NCI-H2171 treated with DMSO at 0.1 percent for 48 hours (cell line): ENCODE measurements at regions not wholly inside any gene's neighbourhood (a gene's known extent, or its start where the extent isn't known, plus 50 kb on each side); places are given as distances from the start of the nearest gene placed in this dataset.

Experiments used
- DNase-seq: peaks from one replicate; lab custom pipeline; 2025; lab: John Stamatoyannopoulos, UW

DNA sequence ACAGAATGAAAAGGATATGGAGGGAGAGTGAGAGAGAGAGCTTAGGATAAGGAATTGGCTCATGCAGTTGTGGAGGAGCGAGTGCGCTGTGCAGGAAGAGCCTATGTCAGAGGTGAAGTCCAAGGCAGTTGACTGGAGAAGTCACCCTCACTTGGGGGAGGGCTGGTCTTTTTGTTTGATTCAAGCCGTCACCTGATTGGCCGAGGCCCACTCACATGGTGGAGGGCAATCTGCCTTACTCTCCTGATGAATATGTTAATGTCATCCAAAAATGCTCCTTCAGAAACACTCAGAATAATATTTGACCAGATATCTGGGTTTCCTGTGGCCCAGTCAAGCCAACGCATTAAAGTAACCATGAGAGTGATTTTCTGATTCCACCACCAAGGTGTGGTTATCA is 131.7 kb downstream of the KATNIP start:
- no peak for DNase-seq

DNA sequence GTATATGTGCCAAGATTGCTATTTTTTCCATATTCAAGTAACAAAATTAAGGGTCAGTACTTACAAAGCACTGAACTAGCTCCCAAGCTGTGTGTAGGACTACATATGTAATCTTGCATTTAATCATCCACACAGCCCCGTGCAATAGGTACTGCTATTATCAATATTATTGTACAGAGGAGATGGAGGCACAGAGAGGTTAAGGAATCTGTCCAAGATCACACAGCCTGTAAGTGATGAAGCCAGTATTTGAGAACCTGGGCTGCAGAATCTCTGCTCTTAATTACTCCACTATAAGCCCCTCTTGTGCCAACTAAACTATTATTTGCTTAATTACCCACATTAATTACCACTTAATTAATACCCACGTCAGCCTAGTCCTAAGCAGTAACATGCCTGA is 134.1 kb downstream of the KATNIP start:
- no peak for DNase-seq

DNA sequence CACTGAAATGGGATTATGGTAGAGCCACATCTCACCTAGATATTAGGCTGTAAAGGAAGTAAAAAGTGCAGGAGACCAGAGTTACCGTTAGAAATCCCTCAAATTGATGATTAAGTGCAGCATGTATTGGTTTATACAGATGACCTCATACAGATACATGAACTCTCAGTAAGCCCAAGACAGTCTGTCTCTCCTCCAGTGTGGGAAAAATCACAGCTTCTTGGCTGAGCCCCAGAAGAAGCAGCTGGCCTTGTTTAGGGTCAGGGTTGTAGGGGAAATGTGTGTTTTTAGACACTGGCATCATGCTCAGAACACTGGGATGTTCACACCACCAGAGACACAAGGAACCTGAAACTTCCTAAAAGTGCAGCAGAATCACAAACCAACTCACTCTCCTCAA is 135.9 kb downstream of the KATNIP start:
- DNase-seq = peak; percentile 67

DNA sequence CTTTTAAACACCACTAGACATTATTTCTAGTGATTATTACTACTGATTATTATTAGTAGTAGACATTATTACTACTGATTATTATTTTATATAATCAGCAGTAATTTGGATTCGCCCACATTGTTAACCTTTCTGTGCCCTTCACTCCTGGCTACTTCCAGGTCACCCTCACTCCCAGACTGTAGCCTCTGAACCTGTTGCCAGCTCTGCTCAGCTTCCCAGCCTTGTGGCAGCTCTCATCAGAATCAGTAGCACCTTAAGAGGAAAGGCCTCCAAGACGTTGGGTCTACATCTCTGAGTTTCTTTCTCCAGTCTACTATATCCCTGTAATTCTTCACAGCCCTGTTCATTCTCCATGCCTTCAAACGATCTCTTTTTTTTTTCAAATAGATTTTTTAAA is 137.0 kb downstream of the KATNIP start:
- DNase-seq = no peak

DNA sequence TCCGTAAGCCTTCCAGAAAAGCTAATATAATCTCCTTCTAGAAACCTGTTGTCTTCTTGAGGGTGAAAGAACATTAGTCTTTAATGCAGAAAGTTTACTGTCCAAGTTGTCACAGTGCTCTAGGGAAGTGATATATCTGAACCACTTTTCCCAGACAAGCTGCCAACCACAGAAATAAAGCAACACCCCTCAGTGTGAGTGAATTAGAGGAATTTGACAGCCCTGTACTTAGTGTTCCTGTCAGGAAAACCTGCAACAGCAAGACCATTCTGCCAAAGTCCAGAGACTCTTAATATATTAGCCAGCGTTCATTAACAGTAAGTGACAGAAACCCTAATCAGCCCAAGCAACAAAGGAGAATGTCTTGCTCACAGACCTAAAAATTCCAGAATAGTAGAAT is 137.7 kb downstream of the KATNIP start:
- DNase-seq = no peak

DNA sequence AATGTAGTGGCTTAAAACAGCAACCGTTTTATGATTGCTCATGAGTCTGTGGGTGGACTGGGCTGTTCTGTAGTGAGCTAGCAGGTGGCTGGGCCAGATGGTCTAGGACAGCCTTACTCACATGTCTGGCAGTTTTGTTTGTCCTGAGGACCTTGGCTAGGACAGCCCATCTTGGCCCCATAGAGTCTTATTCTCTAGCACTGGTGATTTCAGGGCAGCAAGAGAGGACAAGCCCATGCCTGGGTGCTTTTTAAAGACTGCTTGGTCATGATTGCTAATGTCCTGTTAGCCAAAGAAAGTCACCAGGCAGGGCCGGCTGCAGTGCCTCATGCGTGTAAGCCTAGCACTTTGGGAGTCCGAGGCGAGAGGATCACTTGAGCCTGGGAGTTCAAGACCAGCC is 139.8 kb downstream of the KATNIP start:
- peak; percentile 26 for DNase-seq

DNA sequence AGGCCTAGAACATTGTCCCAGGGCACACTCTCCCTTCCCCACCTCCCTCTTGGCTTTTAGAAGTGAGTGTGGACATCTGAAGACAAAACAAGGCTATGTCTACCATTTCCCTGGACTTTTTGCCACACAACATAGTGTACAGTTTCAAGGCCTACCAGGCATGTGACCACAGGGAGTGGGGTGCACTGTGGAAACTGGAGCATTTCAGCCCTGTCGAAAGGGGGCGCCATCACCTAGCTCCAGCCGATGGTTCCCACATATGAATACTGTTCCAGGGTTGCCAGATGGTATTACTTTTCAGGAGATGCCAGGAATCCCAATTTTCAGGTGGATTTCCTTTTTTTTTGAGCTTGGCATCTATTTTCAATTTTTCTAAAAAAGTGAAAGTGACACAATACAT is 140.7 kb downstream of the KATNIP start:
- peak; percentile 21 for DNase-seq

DNA sequence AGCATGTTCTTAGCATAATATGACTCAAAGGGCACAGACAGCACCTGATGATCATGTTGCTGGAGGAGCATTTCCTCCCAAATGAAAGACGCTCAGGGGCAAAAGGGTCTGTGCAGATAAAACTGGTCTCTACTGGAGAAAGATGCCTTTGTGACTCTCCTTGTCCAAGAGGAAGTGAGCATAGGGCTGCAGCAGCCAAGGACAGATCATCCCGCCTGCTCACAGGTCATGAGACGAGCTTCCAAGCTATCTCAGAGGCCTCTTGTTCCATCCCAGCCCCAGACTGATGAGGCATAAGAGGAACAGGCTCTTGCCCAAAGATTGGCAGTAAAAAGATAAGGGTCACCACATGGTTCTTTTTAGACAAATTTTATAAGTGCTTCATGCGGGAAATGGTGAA is 141.8 kb downstream of the KATNIP start:
- no peak for DNase-seq

DNA sequence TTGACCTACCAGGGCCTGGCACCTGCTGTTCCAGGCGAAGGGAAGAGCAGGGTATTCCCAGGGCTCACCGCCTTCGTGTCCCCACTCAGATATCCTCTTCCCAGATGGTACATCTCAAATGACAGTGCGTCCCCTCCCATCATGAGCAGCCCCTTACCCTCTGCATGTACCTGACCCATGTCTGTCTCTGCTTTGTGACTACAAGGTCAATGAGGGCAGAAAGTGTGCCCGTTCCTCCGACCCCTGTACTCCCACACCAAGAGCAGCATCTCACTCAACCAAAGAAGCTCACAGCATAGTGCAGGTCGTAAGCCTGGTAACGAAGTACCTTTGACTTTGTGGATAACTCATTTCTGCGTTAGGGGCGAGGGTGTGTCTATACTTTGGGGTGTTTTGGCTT is 142.6 kb downstream of the KATNIP start:
- no peak for DNase-seq

DNA sequence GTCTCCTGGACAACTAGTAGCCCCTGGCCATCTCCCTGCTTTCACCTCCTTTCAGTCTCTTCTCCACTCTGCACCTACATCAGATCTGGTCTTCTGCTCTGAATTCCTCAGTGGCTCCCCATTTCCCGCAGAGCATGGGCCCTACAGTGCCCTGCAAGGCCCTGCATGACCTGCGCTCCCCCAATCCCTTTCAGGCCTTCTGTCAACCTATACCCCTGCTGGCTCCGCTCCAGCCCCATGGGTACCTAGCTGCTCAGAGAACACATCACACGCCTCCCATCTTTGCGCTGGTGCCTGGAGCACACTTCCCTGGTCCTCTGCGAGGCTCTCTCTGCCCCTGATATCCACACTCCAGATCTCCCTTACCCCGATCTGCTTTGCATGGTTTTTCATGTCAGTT is 145.2 kb downstream of the KATNIP start:
- no peak for DNase-seq

DNA sequence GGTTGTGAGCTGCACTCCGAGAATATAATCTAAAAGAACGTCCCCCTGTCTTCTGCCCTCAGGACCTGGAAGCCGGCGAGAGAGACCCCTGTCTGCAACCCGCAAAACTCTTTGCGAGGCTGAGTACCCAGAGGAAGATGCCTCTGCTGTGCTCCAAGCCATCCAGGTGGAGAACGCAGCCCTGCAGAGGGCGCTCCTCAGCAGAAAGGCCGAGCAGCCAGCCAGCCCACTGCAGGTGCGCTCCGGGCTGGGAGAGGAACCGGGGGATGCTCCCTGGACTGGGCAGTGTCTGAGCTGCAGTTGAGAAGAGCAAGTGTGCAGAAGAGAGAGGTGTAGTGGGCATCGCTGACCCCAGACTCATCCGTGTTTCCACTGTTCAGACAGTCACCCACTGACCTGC is 148.3 kb downstream of the KATNIP start:
- no peak for DNase-seq

DNA sequence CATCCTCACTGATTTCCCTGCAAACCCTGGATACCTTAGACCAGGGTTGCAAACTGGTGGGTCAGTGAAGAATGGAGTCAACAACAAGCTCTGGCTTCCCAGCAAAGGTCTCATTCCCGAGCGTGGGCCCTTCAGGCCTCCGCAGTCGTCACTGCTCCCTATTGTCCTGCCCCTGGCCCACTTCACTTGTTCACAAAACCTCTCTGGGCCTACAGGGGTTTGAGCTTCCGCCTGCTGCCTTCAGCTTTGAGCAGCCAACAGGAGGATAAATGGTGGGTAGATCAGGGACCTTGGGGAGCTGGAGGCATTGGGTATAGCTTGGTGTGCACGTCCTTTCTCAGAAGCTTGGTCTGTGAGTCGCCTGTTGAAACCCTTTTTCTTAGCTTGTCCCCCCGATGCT is 148.8 kb downstream of the KATNIP start:
- DNase-seq = no peak

DNA sequence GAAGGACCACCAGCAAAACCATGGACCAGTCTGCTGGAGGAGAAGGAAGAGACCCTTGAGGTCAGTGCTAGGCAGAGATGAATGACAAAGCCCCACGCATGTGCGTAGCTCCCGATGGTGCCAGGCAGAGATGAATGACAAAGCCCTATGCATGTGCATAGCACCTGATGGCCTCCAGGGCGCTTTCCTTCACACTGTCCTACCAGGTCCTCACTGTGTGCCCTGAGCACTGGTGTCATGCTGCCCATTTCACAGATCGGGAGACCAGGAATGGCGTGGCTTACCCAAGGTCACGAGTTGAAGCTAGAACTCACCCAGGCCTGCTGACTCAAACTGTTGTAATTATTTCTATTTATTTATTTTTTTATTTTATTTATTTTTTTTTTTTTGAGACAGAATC is 149.6 kb downstream of the KATNIP start:
- no peak for DNase-seq

DNA sequence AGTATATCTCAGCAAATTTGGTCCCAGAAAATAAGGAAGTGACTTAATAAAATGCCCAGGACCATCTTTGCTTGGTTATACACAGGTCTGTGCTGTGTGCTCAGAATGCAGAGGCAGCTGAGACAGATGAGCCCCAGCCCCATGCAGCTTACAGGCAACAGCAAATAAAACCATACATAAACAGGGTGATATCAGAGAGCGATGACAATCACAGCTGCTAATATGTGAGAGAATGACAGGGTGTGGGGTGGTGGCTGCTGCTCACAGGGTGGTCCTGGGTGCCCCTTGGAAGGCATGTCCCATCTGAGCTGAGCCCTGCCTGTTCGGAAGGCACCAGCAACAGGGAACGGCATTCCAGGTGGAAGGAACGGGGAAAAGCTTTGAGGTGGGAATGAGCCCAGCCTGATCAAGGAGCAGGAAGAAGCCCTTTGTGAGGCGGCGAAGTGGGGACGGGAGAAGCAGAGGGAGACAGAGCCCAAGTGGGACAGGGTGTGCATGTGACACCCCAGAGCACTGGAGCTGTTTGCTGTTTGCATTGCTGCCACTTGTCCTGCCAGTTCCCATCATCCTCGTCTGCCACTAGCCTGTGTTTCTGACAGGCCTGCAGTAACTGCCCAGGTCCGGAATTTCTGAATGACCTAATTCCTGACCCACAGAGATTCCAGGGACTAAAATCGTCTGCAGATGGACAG is 150.5 kb downstream of the KATNIP start:
- no peak for DNase-seq

DNA sequence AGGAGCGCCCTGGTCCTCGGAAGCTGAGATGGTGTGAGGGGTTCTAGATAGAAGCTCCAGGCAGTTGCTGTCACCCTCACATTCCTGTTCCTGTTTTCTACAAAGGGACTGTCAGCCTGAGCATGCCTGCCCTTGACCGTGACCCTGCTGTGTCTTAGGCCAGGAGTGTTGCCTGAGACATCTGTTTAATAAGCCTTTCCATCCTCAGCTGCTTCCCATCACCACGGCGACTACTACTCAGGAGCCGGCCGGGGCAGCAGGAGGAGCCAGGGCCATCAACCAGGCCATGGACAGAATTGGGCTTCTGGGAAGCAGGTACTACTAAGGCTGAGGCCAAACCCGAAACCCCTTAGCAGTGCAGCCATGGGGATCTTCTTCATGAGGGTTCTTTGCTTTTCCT is 151.4 kb downstream of the KATNIP start:
- no peak for DNase-seq

DNA sequence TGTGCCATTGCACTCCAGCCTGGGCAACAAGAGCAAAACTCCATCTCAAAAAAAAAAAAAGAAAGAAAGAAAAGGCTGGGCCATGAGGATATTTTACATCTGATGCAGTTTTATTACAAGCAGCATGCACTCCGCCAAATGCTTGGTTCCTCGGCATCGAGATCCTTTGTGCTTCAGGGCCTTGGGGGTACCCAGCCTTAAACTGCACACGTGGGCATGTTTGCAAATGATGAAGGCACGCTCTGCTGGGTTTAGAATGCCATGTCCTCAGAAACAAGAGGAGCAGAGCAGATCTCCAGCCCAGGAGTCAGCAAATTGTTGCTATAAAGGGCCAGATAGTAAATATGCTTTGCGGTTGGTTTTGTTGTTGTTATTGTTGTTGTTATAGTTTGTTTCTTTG is 153.2 kb downstream of the KATNIP start:
- DNase-seq = no peak

DNA sequence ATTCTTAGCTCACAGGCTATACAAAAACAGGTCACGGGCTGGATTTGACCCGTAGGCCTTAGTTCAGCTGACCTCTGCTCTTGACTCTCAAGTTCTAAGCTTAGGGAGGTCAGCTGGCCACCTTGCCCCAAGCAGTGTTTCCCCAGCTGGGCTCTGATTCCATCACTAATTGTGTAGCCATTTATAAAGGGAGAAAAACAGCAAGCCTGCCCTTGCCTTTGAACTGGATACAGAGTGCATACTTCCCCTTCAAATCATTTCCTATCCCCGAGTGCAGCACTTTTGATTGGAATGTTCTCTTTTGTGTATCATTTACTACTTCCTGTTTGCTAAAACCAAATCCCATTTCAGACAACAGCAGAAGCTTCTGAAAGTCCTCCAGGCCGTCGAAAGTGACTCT is 153.6 kb downstream of the KATNIP start:
- DNase-seq = no peak

DNA sequence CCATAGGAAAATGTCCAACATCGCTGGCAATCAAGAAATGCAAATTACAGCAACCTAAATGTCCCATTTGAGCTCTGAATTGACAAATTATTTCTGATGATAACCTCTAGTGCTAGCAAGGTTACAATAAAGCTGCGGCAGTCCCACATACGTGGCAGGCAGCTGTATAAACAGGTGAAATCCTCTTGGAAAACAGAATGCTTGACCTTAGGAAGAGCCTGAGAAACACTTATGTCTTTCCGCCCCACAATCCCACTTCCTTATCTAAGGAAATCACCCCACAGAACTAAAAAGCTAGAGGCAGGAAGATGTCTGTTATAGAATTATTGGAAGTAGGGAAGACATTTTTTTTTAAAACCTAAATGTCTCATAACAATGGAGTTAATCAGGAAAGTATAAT is 154.3 kb downstream of the KATNIP start:
- DNase-seq = no peak

DNA sequence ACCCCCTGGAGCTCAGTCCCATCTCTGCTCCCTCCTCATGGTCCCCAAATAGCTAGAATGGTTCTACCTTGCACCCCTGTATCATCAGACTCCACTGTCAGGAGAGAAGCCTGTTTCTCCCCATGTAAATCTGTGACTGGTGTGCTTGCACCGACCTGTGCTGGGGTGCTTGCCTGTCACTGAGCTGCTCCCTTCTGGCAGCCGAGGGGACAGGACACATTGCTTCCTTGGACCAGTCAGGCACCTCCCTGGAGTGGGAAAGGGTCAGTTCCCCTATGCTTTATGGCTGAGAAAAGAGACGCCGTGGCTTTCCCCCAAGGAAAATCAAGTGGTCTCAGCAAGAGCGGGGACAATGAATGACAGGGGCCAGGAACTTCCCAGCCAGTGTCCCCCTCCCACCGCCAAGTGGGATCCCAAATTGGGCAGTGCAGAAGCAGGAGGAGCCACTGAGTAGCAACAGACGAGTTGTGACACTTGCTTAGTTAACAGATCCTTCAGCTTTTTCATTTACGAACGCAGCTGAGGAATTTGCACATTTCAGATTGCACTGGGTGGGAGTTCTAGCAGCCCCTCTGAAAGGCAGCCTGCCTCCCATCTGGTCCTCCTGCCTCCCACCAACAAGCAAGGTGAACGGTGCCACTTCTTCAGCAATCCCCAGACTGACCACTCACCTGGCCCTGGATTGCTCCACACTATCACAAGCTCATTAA is 156.4 kb downstream of the KATNIP start:
- no peak for DNase-seq

DNA sequence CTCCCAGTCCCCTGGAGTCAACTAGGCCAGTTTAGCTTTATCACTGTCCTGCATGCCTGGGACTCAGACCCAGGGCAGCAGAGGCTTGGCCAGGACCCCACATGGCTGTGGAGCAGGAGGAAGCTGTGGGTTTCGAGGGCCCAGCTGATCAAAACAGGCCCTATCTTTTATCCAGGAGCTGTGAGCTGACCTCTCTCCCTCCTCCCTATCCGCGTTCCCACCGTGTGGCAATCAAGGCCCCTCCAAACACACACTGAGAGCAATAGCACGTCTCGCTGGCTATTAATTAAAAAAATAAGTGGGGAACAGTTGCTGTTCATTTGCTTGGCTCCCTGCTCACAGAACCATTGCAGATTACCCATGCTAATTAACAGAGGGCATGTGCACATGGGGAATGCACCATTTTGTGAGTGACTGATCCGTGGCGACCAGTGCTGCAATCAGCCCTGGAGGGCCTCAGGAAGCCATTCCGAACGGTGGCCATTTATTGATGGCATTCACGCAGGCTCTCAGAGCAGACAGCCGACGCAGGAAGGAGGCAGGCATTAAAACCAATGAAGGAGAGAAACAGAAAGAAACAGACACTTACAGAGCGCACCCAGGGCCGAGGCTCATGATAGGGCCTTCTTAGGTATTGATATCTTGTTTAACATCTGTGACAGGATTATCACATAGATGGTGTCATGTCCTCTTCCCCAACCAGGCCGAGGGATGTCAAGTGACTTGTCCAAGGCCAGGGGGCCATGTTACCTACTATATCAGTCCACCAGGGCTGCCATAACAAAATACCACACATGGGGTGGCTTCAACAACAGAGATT is 157.1 kb downstream of the KATNIP start:
- DNase-seq = no peak

DNA sequence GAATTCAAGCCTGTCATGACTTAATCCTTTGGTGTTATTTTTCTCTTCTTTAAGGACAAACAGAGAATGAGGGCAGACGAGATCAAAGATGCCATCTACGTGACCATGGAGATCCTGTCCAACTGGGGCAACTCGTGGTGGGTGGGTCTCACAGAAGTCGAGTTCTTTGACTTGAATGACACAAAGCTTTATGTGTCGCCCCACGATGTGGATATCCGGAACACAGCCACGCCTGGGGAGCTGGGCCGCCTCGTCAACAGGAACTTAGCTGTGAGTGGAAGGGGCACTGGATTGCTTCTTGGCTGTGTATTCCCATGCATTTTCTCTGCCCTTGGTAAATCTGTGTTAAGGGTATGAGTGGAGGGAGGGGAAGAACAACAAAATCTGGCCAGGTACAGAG is 158.7 kb downstream of the KATNIP start:
- DNase-seq = no peak

DNA sequence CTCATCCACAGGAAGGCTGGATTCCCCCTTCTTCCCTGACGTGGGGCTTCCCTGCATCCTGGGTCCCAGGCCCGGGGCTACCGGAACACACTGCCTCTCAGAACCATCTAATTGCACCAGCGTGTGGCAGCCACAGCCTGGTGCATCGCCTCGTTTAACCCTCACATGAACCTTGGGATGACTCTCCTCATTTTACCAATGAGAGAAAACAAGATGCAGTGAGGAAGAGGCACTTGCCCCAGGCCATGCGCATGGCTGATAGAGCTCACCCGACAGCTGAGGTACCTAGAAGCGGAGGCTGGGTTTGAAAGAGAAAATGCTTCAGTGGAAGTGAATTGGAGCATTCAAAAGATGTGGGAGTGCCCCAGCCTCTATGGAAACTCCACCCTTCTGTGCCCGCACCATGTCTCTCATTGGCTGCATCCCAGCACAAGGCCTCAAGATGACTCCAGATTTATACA is 162.3 kb downstream of the KATNIP start:
- DNase-seq = no peak

DNA sequence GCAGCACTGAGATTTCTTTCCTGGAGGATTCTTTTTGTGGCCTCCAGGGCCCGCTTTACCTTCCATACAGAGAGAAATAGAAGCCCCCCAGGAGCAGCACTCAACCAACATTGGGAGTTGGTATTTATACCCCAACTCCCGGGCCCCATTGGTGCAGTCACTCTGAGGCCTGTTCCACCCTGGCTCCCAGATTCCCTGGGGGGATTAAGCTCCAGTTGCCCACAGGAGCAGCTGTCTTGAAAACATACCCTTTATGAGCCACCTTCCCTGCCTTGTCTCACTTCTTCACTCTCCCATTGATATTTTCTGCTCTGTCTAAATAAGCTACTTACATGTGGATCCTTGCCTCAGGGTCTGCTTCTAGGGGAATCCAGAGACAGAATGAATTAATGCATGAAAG is 167.8 kb downstream of the KATNIP start:
- peak; percentile 50 for DNase-seq
